Kidney capillary endothelial cell (primary cell): ENCODE measurements at regions not wholly inside any gene's neighbourhood (a gene's known extent, or its start where the extent isn't known, plus 50 kb on each side); places are given as distances from the start of the nearest gene placed in this dataset.
A peak's percentile ranks its signal among the peaks of the same experiment; 100 is the strongest.
"Not testable (repeated sequence)": the region's sequence is repeated elsewhere in the genome, so short reads cannot be mapped to it uniquely, and the experiment has no call there.

Source experiments
- DNase-seq: peaks from one replicate; pipeline ENCODE4 v3.0.0-alpha.2; 2018; ENCODE audit warnings: low spot score

GRCh38 chr10:42533866-42534265 lies 104.5 kb downstream of the ZNF33B start:
- DNase-seq = not testable (repeated sequence)

GRCh38 chr10:42532996-42533395 lies 105.4 kb downstream of the ZNF33B start:
- DNase-seq = no peak

GRCh38 chr10:42523098-42523497 lies 115.3 kb downstream of the ZNF33B start:
- no peak for DNase-seq

GRCh38 chr10:42519761-42520460 lies 118.5 kb downstream of the ZNF33B start:
- DNase-seq = no peak

- DNase-seq = no peak
These were observed 119.3 kb downstream of the ZNF33B start for GRCh38 chr10:42519079-42519478.

- no peak for DNase-seq
These were observed 124.4 kb downstream of the ZNF33B start for GRCh38 chr10:42513921-42514320.

GRCh38 chr10:42491801-42492200 lies 146.6 kb downstream of the ZNF33B start:
- DNase-seq = no peak

GRCh38 chr10:42491001-42491592 lies 147.3 kb downstream of the ZNF33B start:
- DNase-seq = no peak

GRCh38 chr10:42490368-42490767 lies 148.0 kb downstream of the ZNF33B start:
- no peak for DNase-seq

GRCh38 chr10:42488416-42488815 lies 150.0 kb downstream of the ZNF33B start:
- DNase-seq = no peak

GRCh38 chr10:42482411-42482810 lies 156.0 kb downstream of the ZNF33B start:
- DNase-seq = no peak

GRCh38 chr10:42479057-42479456 lies 159.3 kb downstream of the ZNF33B start:
- no peak for DNase-seq

GRCh38 chr10:42477170-42477569 lies 161.2 kb downstream of the ZNF33B start:
- no peak for DNase-seq

GRCh38 chr10:42476101-42476500 lies 162.3 kb downstream of the ZNF33B start:
- no peak for DNase-seq

GRCh38 chr10:42475168-42476098 lies 162.9 kb downstream of the ZNF33B start:
- DNase-seq = peak; percentile 4

- no peak for DNase-seq
These were observed 184.1 kb downstream of the ZNF33B start for GRCh38 chr10:42454313-42454712.

- no peak for DNase-seq
These were observed 207.3 kb downstream of the ZNF33B start for GRCh38 chr10:42431095-42431494.

GRCh38 chr10:42428534-42428933 lies 209.8 kb downstream of the ZNF33B start:
- peak; percentile 7 for DNase-seq

- no peak for DNase-seq
These were observed 215.5 kb downstream of the ZNF33B start for GRCh38 chr10:42422911-42423310.

- no peak for DNase-seq
These were observed 216.6 kb downstream of the ZNF33B start for GRCh38 chr10:42421812-42422211.

GRCh38 chr10:42419789-42420188 lies 218.6 kb downstream of the ZNF33B start:
- DNase-seq = no peak

GRCh38 chr10:42380926-42381547 lies 257.3 kb downstream of the ZNF33B start:
- DNase-seq = no peak
